ENCODE measurements at regions not wholly inside any gene's neighbourhood (a gene's known extent, or its start where the extent isn't known, plus 50 kb on each side); places are given as distances from the start of the nearest gene placed in this dataset.

DNA sequence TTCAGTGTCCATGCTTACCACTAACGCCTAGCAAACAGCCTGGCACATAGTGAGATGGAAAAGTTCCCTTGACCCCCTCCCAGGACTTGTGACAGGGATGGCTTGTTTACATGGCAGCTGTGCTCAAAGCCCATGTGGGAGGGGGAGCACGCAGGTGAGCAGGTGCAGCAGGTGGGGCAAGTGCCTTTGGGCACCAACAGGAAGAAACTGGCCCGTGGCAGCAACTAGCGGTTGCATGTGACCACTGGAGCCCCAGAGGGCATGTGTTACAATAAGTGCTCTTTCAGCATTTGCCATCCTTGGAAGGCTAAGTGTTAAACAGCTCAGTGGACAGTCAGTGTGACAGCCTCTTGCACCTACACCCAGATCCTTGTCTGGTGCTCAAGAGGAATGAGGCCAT lies 734.6 kb downstream of the TUSC7 start:
- no peak for DNase-seq (ENCODE audit: low spot score in 2 of 2)
- ATAC-seq: no peak
- Mint-ChIP-seq H3K27ac (no peak overlapping the region), H3K9me3 (peaks cover 4 to 8% of the 10 kb centered on the region in 2 donors), H3K36me3 (no peaks in the 10 kb centered on the region)

DNA sequence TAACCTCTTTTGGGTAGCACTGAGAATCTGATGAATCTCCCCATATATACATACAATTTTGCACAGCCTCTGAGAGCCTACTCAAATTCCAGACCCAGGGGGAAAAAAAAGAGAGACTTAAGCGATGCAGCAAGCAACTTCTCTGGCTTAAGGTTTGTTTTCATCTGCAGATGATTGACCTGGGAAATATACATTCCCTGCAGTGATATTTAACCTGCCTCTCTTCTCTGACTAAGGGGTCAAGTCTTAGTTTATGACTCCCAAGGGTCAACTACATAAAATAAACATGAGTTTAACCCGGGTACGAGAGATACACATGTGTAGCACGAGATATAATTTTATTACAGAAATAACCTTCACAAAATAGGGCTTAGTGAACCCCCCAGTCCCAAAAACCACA lies 737.8 kb downstream of the TUSC7 start:
- Mint-ChIP-seq H3K27ac (no peak overlapping the region), H3K9me3 (peaks cover 4 to 8% of the 10 kb centered on the region in 2 donors), H3K36me3 (no peaks in the 10 kb centered on the region)
- DNase-seq (ENCODE audit: low spot score in 2 of 2) (no peak), ATAC-seq (no peak)

DNA sequence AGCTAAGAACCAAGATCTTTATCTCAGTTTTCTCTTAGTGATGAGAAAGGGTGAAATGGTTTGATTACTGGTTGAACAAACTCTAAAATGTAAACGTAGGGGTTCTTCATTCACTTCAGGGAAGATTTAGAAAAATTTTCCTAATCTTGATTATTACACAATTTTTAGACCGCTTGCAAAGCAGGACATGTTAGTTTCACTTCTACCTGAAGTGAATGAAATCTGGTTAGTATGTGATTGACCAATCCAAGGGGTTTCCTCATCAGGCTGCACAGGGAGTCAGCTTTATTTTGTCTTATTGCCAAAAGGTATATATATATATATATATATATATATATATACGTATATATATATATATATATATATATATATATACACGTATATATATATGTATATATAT lies 740.4 kb downstream of the TUSC7 start:
- no peak for ATAC-seq
- Mint-ChIP-seq H3K27ac (no peak overlapping the region), H3K9me3 (peaks cover 5% of the 10 kb centered on the region in 2 donors), H3K36me3 (no peaks in the 10 kb centered on the region)
- DNase-seq (ENCODE audit: low spot score in 2 of 2): no peak

- H3K27ac Mint-ChIP-seq: no peak overlapping the region
- H3K36me3 Mint-ChIP-seq: no peaks in the 10 kb centered on the region
- peaks cover 11% of the 10 kb centered on the region in 2 donors for H3K9me3 Mint-ChIP-seq
- DNase-seq (ENCODE audit: low spot score in 2 of 2): no peak
- no peak for ATAC-seq
Measured at GRCh38 chr3:117454254-117454653, 744.7 kb downstream of the TUSC7 start.

DNA sequence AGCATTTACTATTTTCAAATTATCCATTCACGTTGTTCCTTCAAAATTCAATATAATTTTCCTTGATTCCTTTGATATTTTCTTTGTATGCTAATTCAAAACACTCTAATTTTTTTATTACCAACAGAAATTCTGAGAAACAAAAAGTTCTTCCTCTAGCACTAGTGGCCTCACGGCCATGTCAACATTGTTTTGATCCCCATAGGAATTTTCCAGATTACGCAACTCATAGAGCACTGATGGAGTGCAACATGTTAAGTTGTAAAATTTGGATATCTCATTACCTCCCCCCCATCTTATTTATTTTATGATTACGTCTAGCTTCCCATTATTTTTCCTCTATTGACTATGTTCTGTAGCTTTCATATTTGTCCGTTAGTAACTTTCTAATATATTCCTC lies 745.3 kb downstream of the TUSC7 start:
- ATAC-seq: no peak
- H3K9me3 Mint-ChIP-seq: peaks cover 11% of the 10 kb centered on the region in 2 donors
- no peak overlapping the region for H3K27ac Mint-ChIP-seq
- no peaks in the 10 kb centered on the region for H3K36me3 Mint-ChIP-seq
- no peak for DNase-seq (ENCODE audit: low spot score in 2 of 2)

DNA sequence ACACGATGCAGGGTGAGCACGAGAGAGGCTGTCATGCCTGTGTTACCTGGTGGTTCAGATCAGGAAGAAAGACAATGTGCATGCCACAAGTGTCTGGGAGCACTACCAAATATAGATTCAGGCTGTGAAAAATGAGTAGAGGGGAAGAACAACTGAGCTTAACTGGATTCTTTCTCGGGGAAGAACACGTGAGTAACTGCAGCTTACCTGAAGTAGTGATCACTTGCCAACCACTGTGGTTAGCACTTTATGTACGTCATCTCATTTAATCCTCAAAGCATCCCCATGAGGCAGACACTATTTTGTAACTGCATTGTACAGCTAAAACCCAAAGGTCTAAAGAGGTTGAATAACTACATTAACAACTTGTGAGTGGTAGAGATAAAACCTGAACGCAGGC lies 746.2 kb downstream of the TUSC7 start:
- DNase-seq (ENCODE audit: low spot score in 2 of 2): no peak
- Mint-ChIP-seq H3K27ac (no peak overlapping the region), H3K9me3 (peaks cover 11% of the 10 kb centered on the region in 2 donors), H3K36me3 (no peaks in the 10 kb centered on the region)
- no peak for ATAC-seq

DNA sequence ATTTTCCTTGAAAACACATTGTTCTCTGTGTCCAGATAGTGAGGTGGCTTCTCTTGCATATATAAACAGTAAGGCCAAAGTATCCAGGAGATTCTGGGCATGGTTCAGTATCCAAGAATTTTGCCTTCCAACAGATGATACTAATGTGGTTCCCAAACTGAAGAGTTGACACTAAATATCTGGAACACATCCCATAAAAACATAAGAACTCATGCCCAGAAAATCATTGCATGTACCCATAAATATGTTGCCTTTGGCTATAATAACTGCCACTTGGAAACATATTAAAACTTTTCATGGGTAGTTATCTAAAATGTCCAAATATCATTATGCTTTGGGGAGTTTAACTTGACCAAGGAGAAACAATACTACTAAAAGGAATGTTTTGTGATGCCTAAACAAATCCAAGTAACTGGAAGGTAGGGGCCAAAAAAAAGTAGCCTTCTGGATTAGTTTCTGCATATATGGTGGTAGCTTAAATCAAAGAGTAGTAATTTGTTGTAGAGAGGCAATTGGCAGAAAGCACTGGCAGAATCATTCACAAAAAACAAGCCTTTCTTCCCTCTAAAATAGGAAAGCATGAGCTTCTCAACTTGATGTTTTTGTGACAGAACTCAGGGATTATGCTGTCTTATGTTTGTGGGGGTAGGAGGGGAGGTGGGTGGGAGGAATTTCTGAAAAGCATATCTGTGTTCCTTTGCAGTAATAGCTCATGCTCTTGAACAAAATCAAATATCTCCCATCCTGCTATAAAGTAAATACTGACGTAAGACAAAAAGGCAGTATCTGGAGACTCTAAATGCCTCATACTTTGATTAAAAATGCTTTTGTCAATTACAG lies 753.9 kb downstream of the TUSC7 start:
- no peak for DNase-seq (ENCODE audit: low spot score in 2 of 2)
- Mint-ChIP-seq H3K36me3 (no peaks in the 10 kb centered on the region), H3K9me3 (peaks cover 4 to 5% of the 10 kb centered on the region in 2 donors), H3K27ac (no peak overlapping the region)
- ATAC-seq: no peak

DNA sequence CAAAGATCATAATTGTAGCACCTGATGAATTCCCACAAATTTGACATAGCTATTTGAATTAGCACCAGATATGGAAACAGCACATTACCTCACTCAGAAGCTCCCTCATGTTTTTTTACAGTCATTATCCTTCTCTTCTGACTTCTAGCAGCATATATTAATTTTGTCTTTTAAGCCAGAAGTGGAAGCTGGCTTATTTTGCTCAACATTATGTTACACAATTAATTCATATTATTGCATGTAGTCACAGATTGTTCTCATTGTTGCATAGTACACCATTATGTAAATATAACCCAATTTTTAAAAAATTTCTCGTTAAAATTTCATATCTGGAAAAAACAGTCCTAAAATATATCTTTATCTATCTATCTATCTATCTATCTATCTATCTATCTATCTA lies 762.3 kb downstream of the TUSC7 start:
- Mint-ChIP-seq H3K9me3 (peaks cover 4 to 7% of the 10 kb centered on the region in 2 donors), H3K27ac (no peak overlapping the region), H3K36me3 (no peaks in the 10 kb centered on the region)
- ATAC-seq (no peak), DNase-seq (ENCODE audit: low spot score in 2 of 2) (no peak)

DNA sequence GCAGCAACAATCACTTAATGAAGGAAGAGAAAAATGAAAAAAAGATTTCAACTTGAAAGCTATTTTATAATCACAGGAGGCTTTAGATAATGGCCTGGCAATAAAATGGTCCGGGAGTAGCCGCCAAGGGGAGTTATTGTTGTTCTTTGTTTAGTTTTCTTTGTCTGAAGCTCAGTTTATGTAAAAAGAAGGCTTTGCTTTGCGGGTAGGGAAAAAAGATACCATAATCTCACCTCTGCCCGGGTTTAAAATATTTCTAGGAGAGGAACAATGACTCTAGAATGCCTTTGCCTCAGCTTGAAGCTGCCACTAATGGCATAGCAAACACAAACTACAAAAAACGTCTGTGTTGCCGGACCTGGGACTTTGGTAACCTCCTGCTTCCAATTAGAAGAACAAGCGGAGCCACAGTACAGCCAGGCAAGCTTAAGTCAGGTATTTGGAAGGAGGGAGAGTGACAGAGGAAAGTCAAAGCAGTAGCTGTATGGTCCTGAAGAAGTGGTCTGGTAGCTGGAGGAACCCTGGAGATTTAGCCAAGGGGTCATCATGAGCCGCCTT lies 764.5 kb downstream of the TUSC7 start:
- Mint-ChIP-seq H3K36me3 (no peaks in the 10 kb centered on the region), H3K27ac (no peak overlapping the region), H3K9me3 (peaks cover 4 to 7% of the 10 kb centered on the region in 2 donors)
- ATAC-seq (no peak), DNase-seq (ENCODE audit: low spot score in 2 of 2) (no peak)

- peaks cover 11 to 12% of the 10 kb centered on the region in 2 donors for H3K9me3 Mint-ChIP-seq
- ATAC-seq: no peak
- H3K36me3 Mint-ChIP-seq: no peaks in the 10 kb centered on the region
- H3K27ac Mint-ChIP-seq: no peak overlapping the region
- DNase-seq (ENCODE audit: low spot score in 2 of 2): no peak
Measured at GRCh38 chr3:117476572-117476971, 767.0 kb downstream of the TUSC7 start.

DNA sequence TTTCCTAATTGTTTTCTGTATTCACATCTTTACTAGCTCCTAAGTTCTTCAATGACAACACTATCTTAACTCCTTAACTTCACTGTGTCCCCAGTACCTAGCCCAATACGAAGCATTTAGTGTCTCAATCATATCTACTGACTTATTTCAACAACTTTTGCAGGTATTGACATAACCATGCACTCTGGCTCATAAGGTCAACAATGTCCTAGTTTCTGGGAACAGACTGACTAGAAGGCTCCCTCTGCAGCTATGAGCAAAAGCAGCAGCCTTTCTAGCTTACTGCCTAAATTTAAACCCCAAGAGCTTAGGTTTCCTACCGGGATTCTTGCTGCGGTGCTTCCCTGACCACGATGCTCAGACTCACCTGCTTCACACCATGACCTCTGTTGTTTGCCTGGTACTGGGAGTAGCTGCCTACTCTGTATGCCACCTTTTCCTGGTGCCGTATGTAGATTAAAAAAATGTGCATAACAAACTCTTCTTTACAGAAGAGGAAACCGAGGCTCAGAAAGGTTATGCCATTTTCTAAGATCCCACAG lies 767.7 kb downstream of the TUSC7 start:
- Mint-ChIP-seq H3K36me3 (no peaks in the 10 kb centered on the region), H3K9me3 (peaks cover 11 to 14% of the 10 kb centered on the region in 2 donors), H3K27ac (no peak overlapping the region)
- ATAC-seq: no peak
- DNase-seq (ENCODE audit: low spot score in 2 of 2): no peak

- H3K9me3 Mint-ChIP-seq: peaks cover 11 to 14% of the 10 kb centered on the region in 2 donors
- no peak for ATAC-seq
- no peaks in the 10 kb centered on the region for H3K36me3 Mint-ChIP-seq
Measured at GRCh38 chr3:117479095-117479494, 769.5 kb downstream of the TUSC7 start.

DNA sequence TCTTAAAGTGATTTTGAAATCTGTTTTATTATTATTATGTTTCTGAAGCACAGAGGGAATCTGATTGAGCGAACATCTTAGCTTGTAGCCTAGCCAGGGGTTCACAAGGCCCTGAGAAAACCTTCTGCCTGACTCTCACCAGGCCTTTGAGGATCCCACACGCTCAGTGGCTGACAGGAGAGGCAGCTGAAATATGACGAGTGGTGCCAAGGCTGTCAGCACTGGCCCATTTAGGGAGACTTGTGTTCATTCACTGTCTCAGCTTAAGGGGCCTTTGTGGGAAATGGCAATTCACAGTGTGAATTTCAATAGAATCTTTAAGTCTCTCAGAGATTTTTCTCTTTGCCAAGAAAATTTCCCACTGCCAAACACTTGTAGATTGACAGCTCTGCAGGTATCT lies 770.9 kb downstream of the TUSC7 start:
- ATAC-seq (no peak), DNase-seq (ENCODE audit: low spot score in 2 of 2) (no peak)
- H3K9me3 Mint-ChIP-seq: peaks cover 10 to 14% of the 10 kb centered on the region in 2 donors
- H3K27ac Mint-ChIP-seq: no peak overlapping the region
- no peaks in the 10 kb centered on the region for H3K36me3 Mint-ChIP-seq

More at GRCh38 chr3:117479095-117479494, 769.5 kb downstream of the TUSC7 start:
- no peak overlapping the region for H3K27ac Mint-ChIP-seq
- DNase-seq (ENCODE audit: low spot score in 2 of 2): no peak

GRCh38 chr3:117480972-117481371 lies 771.4 kb downstream of the TUSC7 start:
- DNase-seq (ENCODE audit: low spot score in 2 of 2): no peak
- Mint-ChIP-seq H3K9me3 (peaks cover 5 to 11% of the 10 kb centered on the region in 2 donors), H3K36me3 (no peaks in the 10 kb centered on the region), H3K27ac (no peak overlapping the region)
- no peak for ATAC-seq

DNA sequence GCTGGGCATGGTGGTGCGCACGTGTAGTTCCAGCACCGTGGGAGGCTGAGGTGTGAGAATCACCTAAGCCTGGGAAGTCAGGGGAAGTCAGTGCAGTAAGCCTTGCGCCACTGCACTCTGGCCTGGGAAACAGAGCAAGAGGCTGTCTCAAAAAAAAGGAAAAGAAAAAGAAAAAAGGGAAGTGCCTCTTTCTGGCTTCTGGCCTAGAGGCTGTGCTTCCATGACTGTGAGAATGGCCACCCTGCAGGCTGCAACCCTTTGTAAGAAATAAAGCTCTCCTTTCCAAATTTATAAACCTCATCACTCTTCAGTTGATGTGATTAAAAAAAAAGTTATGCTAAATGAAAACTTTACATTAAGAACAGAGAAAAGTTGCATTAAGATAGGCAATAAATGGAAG lies 774.3 kb downstream of the TUSC7 start:
- DNase-seq (ENCODE audit: low spot score in 2 of 2) (no peak), ATAC-seq (no peak)
- Mint-ChIP-seq H3K36me3 (no peaks in the 10 kb centered on the region), H3K9me3 (peaks cover 4 to 20% of the 10 kb centered on the region in 2 donors), H3K27ac (no peak overlapping the region)

- H3K9me3 Mint-ChIP-seq: peaks cover 4 to 16% of the 10 kb centered on the region in 2 donors
- H3K36me3 Mint-ChIP-seq: no peaks in the 10 kb centered on the region
- ATAC-seq (no peak), DNase-seq (ENCODE audit: low spot score in 2 of 2) (no peak)
- H3K27ac Mint-ChIP-seq: no peak overlapping the region
Measured at GRCh38 chr3:117485841-117486240, 776.3 kb downstream of the TUSC7 start.

DNA sequence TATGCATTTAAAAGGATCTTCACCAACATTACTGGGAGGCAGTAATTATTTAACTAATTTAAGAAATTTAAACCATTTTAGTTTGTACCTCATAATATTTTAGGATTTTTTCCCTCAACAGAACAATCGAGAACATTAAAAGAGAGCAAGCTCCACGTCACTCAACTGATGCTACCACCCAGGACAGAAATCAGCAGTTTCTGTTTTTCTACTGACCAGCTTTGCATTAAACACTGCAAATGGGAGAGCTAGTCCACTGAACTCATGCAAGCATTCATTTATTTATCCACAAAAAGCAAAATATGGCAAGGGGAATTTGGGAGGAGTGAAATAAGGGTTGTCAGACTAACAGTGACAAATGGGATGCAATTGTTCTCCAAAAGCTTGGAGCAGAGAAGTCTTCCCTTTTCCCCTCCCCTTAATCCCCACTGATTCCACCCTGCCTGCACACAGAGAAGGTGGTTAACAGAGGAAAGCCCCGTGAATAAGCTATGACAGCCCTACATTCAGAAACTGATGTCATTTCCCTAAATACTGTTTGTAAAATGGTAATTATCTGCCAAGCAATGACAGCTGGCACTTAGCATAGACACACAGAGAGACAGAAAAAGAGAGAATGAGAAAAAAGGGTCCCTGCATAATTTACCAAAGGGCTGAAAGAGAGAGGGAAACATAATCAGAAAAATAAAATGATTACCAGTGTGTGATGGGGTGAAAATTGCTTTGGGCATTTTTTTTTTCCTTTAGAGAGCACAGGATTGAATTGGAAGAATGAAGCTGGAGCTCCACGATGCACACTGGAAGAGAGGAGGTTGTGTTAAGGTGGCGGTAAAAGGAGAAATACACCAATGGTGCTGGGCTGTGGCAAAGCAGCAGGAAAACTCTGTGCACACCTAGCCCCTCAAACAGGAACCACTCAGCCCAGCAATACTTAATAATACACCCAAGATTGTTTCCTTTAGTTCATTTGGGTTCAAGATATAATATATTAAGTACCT lies 777.4 kb downstream of the TUSC7 start:
- H3K9me3 Mint-ChIP-seq: peaks cover 4 to 10% of the 10 kb centered on the region in 2 donors
- H3K27ac Mint-ChIP-seq: no peak overlapping the region
- DNase-seq (ENCODE audit: low spot score in 2 of 2): no peak
- no peak for ATAC-seq
- no peaks in the 10 kb centered on the region for H3K36me3 Mint-ChIP-seq

Measured in activated naive CD4-positive, alpha-beta T cell treated with anti-CD3 and anti-CD28 coated beads, Interleukin-2, amount 50 U/mL, for 72 hours (primary cell).